ENCODE measurements at regions not wholly inside any gene's neighbourhood (a gene's known extent, or its start where the extent isn't known, plus 50 kb on each side); places are given as distances from the start of the nearest gene placed in this dataset.

DNA sequence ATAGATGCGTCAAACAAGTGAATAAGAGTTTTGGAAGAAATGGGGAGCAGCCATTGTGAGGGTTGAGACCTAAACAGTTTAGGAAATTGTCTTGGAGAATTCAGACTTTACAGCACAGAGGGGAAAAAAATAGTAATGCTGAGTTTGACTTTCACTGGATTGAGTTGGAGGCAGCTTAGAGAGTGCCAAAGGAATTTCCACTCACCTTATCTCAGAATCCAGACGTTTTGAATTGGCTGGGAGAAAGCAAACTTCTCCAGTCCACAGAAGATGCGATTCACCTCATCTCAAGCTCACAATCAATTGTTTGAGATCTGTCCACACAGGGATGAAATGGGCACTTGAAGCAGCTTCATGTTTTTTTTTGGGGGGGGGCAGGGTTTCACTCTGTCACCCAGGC, 663.5 kb upstream of the SALL1 start:
- Histone ChIP-seq H3K9me3 (replicated peaks; ENCODE audit: control insufficient read depth, insufficient read depth, low read length) (no peaks in the 10 kb centered on the region), H3K9ac (replicated peaks; ENCODE audit: extremely low read depth, insufficient read depth, low read length) (no peak overlapping the region), H3K27ac (ENCODE audit: insufficient read depth, low read depth, low read length) (no peak overlapping the region), H3K36me3 (ENCODE audit: control insufficient read depth in 2 of 2, extremely low read depth in 1 of 2, insufficient read depth in 2 of 2, low read length in 2 of 2) (no peaks in the 10 kb centered on the region), H3K4me1 (ENCODE audit: control insufficient read depth, extremely low read depth, insufficient read depth, low read length) (no peaks in the 10 kb centered on the region), H3K9me1 (replicated peaks; ENCODE audit: control insufficient read depth, extremely low read depth, insufficient read depth, low read length) (no peaks in the 10 kb centered on the region), H3K4me2 (ENCODE audit: insufficient read depth, low read length) (no peak overlapping the region), H3K27me3 (ENCODE audit: control insufficient read depth in 2 of 2, insufficient read depth in 2 of 2, low read length in 2 of 2) (no peaks in the 10 kb centered on the region), H3K4me3 (replicated peaks in 1 of 3; ENCODE audit: insufficient read depth in 1 of 3, low read depth in 1 of 3, low read length in 3 of 3) (no peak overlapping the region), H4K20me1 (replicated peaks; ENCODE audit: control insufficient read depth, extremely low read depth, insufficient read depth, low read length) (no peaks in the 10 kb centered on the region), H3K79me2 (ENCODE audit: control insufficient read depth, insufficient read depth, low read length) (no peaks in the 10 kb centered on the region), H2AFZ (ENCODE audit: low read depth, low read length) (no peak overlapping the region)
- FAIRE-seq, result no peak
- TF ChIP-seq POLR2AphosphoS5 (IDR thresholded peaks at IDR 0.05; ENCODE audit: insufficient read depth, low read depth, low read length) (no peak), POLR2A (IDR thresholded peaks at IDR 0.05; ENCODE audit: low read depth, low read length) (no peak), MYC (IDR thresholded peaks at IDR 0.05; ENCODE audit: low read depth, low read length) (no peak), GATA2 (IDR thresholded peaks at IDR 0.05; ENCODE audit: insufficient read depth, insufficient read length, low read depth, low read length) (no peak)
- TF ChIP-seq, protein P1, sequence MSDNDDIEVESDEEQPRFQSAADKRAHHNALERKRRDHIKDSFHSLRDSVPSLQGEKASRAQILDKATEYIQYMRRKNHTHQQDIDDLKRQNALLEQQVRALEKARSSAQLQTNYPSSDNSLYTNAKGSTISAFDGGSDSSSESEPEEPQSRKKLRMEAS (IDR thresholded peaks at IDR 0.05; ENCODE audit: insufficient read depth, insufficient read length), result no peak
- ChIA-PET POLR2A (no interaction called here), CTCF (no interaction called here)
- dilution Hi-C loops (cut with MboI; ENCODE audit: extremely low pct_ligation_motif_present, low sequenced_read_pairs), result no loop called here
- no peak for DNase-seq (ENCODE audit: low read depth, low spot score)
- intact Hi-C loops (cut with micrococcal nuclease), result no loop called here
- no TSS peak for BruUV-seq (replicated peaks)

DNA sequence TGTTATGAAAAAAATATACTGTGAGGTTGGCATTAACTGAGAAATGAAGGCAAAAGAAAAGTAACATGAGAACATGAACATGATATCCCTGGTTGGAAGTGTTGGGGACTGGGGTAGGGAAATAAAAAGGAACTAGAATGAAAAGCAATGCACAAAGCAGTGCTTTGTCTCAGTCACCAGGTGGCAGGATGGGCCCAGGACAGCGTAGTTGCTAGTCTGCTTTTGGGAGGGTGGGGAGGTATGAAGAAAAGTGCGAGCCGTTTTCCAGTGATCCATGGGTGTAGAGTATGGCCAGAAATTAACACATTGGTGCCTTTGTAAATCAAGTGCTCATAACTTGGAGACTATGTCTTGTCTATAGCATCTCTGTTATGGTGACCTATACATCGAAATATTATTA, 662.5 kb upstream of the SALL1 start:
- H3K4me2 ChIP-seq (ENCODE audit: insufficient read depth, low read length), result no peak overlapping the region
- CTCF ChIA-PET, result no interaction called here
- H2AFZ ChIP-seq (ENCODE audit: low read depth, low read length), result no peak overlapping the region
- no peaks in the 10 kb centered on the region for H3K79me2 ChIP-seq (ENCODE audit: control insufficient read depth, insufficient read depth, low read length)
- FAIRE-seq (no peak), DNase-seq (ENCODE audit: low read depth, low spot score) (no peak)
- POLR2A ChIA-PET, result no interaction called here
- intact Hi-C loops (cut with micrococcal nuclease), result no loop called here
- H3K9ac ChIP-seq (replicated peaks; ENCODE audit: extremely low read depth, insufficient read depth, low read length), result no peak overlapping the region
- no peak overlapping the region for H3K27ac ChIP-seq (ENCODE audit: insufficient read depth, low read depth, low read length)
- no peaks in the 10 kb centered on the region for H4K20me1 ChIP-seq (replicated peaks; ENCODE audit: control insufficient read depth, extremely low read depth, insufficient read depth, low read length)
- H3K36me3 ChIP-seq (ENCODE audit: control insufficient read depth in 2 of 2, extremely low read depth in 1 of 2, insufficient read depth in 2 of 2, low read length in 2 of 2), result no peaks in the 10 kb centered on the region
- TF ChIP-seq GATA2 (IDR thresholded peaks at IDR 0.05; ENCODE audit: insufficient read depth, insufficient read length, low read depth, low read length) (no peak), EZH2 (IDR thresholded peaks at IDR 0.05; ENCODE audit: borderline replicate concordance, low read depth, low read length, severe bottlenecking) (no peak), FOS (IDR thresholded peaks at IDR 0.05; ENCODE audit: borderline replicate concordance, insufficient read depth, low read length) (no peak), POLR2AphosphoS5 (IDR thresholded peaks at IDR 0.05; ENCODE audit: insufficient read depth, low read depth, low read length) (no peak), JUN (IDR thresholded peaks at IDR 0.05; ENCODE audit: borderline replicate concordance, insufficient read depth, insufficient read length, low read depth) (no peak), MYC (IDR thresholded peaks at IDR 0.05; ENCODE audit: low read depth, low read length) (no peak), POLR2A (IDR thresholded peaks at IDR 0.05; ENCODE audit: low read depth, low read length) (no peak)
- TF ChIP-seq, protein P1 (IDR thresholded peaks at IDR 0.05; ENCODE audit: insufficient read depth, insufficient read length), result no peak
- TF ChIP-seq, protein P2, sequence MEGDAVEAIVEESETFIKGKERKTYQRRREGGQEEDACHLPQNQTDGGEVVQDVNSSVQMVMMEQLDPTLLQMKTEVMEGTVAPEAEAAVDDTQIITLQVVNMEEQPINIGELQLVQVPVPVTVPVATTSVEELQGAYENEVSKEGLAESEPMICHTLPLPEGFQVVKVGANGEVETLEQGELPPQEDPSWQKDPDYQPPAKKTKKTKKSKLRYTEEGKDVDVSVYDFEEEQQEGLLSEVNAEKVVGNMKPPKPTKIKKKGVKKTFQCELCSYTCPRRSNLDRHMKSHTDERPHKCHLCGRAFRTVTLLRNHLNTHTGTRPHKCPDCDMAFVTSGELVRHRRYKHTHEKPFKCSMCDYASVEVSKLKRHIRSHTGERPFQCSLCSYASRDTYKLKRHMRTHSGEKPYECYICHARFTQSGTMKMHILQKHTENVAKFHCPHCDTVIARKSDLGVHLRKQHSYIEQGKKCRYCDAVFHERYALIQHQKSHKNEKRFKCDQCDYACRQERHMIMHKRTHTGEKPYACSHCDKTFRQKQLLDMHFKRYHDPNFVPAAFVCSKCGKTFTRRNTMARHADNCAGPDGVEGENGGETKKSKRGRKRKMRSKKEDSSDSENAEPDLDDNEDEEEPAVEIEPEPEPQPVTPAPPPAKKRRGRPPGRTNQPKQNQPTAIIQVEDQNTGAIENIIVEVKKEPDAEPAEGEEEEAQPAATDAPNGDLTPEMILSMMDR (IDR thresholded peaks at IDR 0.05; ENCODE audit: extremely low read depth in 1 of 2, insufficient read depth in 1 of 2, low read depth in 1 of 2, low read length in 2 of 2), result no peak
- no peaks in the 10 kb centered on the region for H3K9me3 ChIP-seq (replicated peaks; ENCODE audit: control insufficient read depth, insufficient read depth, low read length)
- no peak overlapping the region for H3K4me3 ChIP-seq (replicated peaks in 1 of 3; ENCODE audit: insufficient read depth in 1 of 3, low read depth in 1 of 3, low read length in 3 of 3)
- dilution Hi-C loops (cut with MboI; ENCODE audit: extremely low pct_ligation_motif_present, low sequenced_read_pairs), result no loop called here
- H3K4me1 ChIP-seq (ENCODE audit: control insufficient read depth, extremely low read depth, insufficient read depth, low read length), result no peaks in the 10 kb centered on the region
- BruUV-seq (replicated peaks), result no TSS peak
- H3K27me3 ChIP-seq (ENCODE audit: control insufficient read depth in 2 of 2, insufficient read depth in 2 of 2, low read length in 2 of 2), result no peaks in the 10 kb centered on the region
- H3K9me1 ChIP-seq (replicated peaks; ENCODE audit: control insufficient read depth, extremely low read depth, insufficient read depth, low read length), result no peaks in the 10 kb centered on the region

Measured in endothelial cell of umbilical vein (primary cell).